Activated CD8-positive, alpha-beta memory T cell treated with anti-CD3 and anti-CD28 coated beads for 1 hour (primary cell): ENCODE measurements at regions not wholly inside any gene's neighbourhood (a gene's known extent, or its start where the extent isn't known, plus 50 kb on each side); places are given as distances from the start of the nearest gene placed in this dataset.

ENCODE experiments used
- DNase-seq, 2 donors: peaks; one replicate each; pipeline ENCODE4 v3.0.0-alpha.2; 2020; ENCODE audit warnings: low read depth in 1 of 2; ENCODE audit errors: extremely low read depth in 1 of 2

DNA sequence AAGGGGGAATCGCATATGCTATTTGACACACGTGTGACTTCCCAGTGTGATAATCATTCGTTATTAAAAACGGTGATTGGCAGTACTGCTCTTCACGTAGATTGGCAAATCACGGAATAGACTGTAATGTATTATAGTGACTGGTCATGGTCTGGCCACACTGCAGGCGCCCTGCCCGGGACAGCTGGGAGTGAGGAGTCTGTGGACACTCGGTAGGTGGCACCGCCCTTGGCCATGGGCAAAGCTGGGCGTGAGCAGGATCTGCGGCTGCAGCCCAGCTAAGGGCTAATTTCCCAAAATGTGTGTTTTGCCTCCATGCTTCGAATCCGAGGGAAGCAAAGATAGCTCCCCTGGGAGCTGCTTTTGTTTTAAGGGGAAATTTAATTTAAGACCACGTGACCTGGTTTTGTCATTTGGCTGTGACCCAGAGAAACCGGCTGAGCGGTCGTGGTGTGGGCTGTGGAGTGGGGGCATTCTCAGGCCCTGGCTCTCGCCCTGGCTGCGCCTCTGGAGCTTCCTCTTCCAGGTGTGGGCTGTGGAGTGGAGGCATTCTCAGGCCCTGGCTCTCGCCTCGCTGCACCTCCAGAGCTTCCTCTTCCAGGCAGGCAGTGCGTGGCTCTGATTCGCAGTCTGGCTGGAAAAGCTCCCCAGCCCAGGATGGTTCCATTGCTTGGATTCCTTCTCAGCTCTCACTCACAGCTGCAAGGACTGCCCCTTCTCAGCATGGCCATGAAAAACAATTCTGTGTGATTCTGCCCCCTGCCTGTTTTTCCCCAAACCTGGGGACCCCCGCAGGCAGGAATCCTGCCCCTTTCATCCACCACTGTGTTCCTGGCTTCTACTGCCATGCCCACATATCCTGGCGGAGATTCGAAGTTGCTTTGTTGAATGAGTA lies 131.1 kb downstream of the OLFM1 start:
- no peak for DNase-seq

DNA sequence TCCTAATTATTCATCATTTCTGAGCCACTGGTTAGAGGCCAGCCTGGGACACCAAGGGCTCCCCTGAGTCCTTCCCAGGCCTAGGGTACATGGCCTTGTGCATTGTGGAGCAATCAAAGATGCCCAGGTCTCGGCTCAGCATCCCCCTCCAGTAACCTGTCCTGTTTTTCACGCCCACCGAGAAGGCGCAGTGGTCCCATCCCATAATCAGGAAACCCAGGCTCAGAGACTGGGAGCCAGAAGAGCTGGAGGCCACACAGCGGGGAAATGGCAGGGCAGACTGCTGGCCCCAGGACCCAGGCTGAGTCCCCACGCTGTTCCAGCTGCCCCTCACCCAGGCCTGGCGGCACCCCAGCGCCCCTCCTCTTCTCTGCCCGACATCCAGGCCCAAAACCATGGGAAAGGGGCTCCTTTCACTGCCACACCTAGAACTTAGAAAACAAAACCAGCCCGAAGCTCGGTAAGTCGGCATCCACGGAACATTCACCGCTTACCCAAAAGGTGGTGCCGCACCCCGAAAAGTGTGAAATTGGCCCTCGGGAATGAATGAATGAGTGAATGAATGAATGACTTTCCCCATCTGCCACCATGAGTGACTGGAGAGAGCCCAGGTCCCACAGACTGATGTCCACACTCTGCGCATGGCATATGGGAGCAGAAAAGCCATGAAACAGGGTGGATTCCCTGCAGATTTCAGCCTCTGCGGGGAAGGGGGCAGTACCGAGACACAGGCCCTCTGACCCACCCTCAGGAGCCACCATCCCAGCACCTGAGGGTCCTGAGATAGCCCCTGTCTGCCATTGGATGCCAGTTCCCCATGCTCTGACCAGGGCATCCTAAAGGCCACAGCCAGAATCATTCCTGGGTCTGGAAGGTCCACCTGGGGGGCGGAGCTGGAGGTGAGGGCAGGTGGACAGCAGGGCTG lies 132.5 kb downstream of the OLFM1 start:
- no peak for DNase-seq

DNA sequence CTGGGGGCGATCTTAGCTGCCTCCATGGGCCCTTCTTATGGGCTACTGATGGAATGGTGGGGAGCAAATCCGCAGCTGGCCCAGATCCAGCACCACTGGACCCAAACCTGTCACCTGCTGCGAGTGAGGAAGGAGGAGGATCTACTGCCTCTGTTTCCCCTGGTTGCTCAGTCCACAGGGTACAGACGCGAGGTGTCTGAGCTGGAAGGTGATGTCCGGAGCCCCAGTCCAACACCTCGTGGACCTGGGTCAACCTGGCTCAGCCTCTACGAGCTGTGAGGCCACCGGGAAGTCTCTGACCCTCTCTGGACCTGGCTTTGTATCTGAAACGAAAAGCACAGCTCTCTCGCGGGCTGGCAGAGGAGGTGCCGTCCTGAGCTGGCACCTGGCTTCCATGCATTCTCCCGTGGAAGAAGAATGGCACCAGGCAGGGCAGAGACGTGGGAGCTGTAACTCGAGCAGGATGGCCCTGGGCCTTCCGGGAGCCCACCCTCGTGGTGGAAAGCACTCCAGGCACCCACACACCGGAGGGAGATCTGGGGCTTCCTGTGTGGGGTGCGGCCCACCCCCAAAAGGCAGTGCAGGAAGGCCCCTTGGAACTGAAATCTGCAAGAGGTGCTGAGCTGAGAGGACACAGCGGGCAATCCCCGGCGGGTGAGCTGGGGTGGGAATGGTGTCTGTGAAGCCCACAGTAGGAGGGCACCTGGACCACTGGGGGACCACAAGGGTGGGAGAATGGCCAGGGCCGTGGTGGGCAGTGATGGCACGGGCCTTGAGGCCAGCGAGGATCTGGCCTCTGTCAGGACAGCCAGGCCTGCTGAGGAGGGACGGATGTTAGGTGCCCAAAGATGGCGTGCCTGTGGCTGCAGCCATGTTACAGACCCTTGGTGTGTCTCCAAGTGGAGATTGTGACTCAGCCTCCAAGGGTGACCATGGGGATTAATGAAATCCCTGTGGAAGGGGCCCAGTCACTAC lies 133.4 kb downstream of the OLFM1 start:
- DNase-seq, result no peak

DNA sequence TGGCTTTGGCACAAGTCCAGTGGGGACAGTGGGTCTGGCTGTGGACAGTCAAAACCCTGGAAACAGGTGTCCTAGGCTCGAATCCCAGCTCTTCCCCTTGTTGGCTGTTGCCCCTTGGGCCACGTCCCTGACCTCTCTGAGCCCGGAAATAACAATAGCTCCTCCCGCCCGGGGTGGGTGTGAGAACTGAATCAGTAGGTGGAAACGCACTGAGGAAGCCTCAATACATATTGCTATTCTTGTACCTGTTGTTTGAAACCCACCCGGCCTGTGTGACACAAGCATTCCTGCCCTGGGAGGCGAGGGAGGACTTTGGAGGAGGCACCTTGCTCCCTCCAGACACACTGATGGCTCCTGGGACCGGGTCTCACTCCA lies 134.1 kb downstream of the OLFM1 start:
- no peak for DNase-seq

DNA sequence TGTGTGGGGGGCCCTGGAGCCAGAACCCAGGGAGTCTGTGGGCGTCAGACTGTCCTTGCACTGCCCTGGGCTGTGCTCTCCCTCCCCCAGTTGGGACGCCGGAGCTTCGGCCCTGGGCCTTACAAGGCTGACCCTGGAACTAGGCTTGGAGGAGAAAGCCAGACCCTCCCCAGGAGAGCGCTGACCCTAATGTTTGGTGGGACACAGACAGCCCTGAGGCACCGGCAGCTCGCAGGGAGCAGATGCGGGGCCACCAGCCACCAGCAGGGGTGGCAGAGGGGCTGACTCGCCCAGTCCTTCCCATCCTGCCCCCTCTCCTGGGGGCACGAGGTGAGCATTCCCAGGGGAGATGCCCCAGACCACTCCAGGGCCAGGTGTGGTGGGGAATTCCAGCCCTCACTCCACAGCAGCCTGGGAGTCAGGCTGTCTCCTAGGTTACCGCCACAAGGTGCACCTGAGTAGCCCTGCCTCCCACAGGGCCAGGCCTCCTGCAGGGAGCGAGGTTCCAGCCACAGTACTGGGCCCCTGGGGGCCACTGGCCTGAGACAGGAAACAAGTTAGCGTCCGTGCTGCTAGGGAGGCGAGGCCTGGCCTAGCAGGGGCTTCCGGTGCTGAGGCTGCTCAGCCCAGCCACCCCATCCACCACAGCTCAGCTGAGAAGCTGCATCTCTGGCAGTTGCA lies 134.6 kb downstream of the OLFM1 start:
- DNase-seq, result no peak

GRCh38 chr9:135222881-135223760 lies 135.7 kb downstream of the OLFM1 start:
- no peak for DNase-seq

- DNase-seq, result no peak
These were observed 136.4 kb downstream of the OLFM1 start for GRCh38 chr9:135223831-135224230.

DNA sequence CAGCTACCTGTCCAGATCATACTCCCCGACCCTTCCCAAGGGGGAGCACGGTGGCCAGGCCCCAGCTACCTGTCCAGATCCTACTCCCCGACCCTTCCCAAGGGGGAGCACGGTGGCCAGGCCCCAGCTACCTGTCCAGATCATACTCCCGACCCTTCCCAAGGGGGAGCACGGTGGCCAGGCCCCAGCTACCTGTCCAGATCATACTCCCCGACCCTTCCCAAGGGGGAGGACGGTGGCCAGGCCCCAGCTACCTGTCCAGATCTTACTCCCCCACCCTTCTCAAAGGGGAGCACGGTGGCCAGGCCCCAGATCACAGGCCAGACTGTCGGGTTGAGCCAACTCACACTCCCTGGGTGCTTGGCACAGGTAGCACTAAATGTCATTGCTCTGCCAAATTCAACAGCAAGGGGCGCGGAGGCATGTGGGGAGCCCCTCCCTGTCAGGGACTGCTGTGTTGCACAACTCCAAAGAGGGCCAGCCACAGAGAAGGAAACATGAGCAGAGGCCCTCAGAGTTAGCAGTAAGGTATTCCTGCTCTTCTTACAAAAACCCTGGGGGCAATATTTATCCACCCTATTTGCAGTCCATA lies 136.9 kb downstream of the OLFM1 start:
- no peak for DNase-seq

- DNase-seq, result no peak
These were observed 137.6 kb downstream of the OLFM1 start for GRCh38 chr9:135224921-135225541.

DNA sequence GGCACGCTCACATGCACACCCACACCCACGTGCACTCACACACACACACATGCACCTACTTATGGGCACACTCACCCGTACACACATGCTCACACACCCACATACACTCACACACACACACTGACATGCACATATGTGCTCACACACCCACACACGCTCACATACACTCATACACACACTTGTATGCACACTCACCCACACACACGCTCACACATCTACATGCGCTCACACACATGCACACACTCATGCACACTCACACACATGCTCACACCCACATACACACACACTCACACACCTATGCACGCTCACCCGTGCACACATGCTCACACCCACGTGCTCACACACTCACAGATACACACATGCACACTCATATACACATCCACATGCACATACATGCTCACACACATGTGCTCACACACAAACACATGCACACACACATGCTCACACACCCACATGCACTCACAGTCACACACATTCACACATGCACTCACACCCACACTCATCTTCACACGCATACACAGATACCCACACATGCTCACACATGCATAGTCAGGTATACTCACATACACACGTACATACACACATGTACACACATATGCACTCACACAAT lies 138.3 kb downstream of the OLFM1 start:
- no peak for DNase-seq

DNA sequence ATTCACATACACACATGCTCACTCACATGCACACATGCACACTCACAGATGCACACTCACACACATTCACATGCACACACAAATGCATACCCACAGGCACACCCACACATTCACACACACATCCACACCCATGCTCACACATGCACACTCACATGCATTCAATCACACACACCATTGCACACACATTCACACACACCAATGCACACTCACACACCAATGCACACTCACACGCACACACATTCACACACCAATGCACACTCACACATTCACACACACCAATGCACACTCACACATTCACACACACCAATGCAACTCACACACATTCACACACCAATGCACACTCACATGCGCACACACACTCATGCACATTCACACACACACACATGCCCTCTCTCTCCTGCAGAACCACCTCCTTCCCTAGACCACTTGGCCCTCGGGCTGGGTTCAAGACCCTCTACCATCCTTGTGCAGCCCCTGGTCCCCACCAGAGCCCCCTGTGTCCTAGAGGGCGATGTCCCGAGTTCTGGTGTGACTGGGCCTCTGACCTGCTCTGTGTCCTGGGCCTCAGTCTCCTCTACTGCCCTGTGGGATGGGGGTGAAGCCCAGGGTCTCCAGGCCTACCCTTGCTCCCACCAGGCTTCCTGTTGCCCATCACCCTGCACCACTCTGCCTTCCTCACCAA lies 139.0 kb downstream of the OLFM1 start:
- no peak for DNase-seq

- no peak for DNase-seq
These were observed 140.3 kb downstream of the OLFM1 start for GRCh38 chr9:135227641-135228251.

GRCh38 chr9:135228345-135228982 lies 141.0 kb downstream of the OLFM1 start:
- DNase-seq, result no peak

DNA sequence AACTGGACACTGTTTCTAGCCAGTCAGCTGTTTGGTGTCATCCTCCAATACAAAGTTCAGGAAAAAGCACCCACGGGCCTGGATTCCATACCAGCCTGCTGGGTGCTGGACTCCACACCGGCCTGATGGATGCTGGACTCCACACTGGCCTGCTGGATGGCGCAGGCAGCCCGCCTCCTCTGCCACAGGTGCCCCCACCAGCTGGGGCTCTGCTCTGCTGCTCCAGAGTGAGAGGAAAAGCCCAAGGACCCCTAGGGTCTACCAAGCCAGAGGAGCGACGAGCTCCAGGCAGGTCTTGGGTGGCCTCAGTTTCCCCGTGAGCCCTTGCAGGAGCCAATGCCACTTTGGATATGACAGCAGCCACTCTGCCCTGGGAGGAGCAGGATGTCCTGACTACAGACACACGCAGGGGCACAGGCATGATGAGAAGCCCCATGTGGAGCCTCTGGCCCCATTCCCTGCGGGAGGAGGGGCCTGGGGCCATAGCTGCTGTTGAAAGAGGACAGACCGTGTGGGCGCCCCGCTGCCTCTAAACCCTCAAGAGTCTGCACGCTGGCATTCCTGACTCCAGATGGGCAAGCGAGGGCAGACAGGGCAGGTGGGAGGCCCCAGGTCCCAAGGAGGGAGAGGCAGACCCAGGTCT lies 141.6 kb downstream of the OLFM1 start:
- no peak for DNase-seq

DNA sequence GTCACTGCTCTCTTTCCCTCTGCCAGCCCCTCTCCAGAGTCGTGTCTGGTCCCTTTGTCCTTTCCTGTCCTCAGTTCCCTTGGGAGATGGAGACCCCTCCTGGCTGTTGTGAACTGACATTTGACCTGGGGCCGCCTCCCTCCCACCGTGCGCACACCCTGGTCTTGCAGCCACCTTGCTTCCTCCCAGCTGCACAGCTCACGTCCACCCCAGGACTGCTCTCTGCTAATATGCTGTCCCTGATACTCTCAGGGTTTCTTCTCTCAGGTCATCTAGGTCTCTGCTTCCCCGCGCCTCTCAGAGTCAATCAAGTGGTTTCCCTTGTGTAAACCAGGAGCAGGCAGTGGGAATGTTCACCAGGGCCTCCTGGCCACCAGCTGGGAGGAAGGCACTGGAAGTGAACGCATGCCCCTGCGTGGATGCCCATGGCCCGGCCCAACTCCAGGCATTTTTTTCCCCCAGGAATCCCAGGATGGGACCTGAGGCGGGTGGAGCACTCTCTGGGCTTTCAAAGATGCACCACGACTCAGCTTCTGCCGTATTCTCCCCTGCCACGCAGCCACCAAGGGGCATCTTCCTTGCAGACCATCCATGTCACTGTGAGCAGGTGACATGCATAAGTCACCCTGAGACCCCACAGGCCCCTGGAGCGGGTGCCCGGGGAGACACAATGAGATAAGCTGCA lies 142.4 kb downstream of the OLFM1 start:
- DNase-seq, result no peak
